GM19043 (cell line): ENCODE measurements at regions not wholly inside any gene's neighbourhood (a gene's known extent, or its start where the extent isn't known, plus 50 kb on each side); places are given as distances from the start of the nearest gene placed in this dataset.

ENCODE experiments used
- ATAC-seq: cut with Tn5 transposase; IDR thresholded peaks from one replicate; pipeline ENCODE4 v1.9.1; 2021; ENCODE audit warnings: low read depth; ENCODE audit not compliant: unreplicated experiment

DNA sequence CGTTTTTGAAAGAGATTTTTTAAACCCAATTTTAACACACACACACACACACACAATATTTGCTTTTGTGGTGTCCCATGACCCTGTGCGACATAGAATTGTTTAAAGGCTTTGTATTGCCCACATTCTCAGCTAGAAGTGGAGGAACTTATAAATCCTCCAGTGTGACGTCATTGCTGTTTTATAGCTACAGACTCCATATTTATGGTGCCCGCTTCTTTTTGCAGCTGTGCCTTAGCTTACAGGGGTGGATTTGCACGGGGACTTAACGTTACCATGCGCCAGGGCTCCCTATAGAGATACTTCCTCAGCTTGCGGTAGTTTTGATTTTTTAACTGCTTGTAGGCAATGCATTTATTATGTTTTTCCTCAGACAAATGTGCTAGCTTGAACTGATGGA is 101.9 kb upstream of the SMIM21 start:
- no peak for ATAC-seq

DNA sequence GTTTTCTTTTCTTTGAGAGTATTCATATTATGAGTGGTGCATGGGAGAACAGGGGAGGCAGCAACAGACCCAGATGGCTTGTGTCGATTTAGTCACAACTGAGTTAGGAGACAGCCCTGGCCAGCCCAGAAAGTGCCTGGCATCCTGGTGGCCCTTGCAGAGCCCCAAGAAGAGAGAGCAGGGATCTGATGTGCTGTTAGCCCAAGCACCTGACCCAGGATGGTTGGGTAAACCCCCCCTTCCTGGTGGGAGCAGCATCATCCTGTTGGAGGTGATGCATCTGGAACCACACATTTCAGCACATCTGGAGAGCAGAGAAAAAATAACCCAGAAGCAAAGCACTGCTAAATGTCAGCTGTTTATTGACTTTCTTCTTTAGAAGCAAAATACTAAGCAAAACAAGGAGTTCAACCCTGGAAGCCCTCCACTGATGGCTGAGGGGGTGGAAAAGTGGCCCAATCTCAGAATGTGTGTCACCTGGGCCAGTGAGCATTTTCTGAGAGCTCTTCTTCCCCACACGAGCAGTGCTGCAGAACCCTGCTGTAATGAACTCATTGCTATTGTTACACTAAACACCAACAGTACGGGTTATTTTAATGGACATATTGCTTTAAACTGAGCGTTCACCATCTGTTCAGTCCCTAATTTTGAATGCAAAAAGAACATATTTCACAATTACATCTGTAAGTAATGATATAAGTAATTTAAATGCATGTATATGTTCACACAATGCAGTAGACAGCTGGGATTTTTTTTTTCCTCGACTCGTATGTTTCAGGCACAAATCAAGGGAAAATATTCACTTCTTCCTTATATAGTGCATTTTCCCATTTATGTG is 100.6 kb upstream of the SMIM21 start:
- ATAC-seq: no peak

DNA sequence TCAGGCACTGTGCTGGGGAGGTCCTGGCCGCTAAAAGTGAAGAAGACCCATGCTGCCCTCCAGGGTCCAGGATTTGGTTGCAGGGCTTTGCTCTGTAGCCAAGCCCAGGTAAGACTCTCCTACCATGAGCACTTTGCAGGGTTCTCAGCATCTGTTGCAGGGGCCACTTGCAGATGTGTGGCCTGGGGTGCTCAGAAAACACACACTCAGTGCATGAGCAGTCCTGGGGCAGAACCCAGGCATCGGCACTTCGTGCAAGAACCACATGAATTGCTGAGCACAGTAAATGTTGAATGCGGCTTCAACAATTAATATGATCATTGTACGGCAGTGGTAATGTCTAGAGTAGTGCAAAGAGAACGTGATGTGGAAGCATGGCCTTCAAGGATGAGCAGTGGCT is 98.5 kb upstream of the SMIM21 start:
- no peak for ATAC-seq

DNA sequence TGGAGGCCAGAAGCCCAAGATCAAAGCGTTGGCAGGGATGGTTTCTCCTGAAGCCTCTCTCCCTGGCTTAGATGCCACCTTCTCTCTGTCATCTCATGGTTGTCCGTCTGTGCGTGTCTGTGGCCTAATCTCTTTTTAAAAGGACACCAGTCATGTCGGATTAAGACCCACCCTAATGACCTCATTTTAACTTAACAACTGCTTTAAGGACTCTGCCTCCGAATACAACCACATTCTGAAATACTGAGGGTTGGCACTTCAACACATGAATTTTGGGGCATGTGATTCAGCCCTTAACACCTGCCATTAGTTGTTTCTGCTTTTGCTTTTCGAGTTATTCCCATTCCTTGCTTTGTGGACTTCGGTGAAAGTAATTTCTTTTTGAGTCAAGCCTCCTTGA is 97.8 kb upstream of the SMIM21 start:
- ATAC-seq: no peak

DNA sequence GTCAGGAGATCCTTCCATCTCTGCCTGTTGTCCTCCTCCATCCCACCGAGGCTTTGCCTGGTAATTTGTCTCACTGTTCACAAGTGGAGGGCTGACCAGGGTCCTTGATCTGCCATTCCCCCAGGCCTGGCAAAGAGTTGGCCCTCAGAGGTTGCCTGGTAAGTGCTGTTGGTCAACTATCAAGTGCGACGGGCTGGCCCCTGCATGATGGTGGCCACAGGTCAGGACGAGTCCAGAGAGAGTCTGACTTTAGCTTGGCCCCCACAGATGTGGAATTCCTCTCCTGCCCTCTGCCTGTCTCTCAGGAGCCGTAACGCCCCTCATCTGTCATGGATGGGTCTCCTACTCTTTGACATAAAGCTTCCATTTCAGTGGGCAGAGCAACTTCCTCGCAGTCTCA is 97.3 kb upstream of the SMIM21 start:
- ATAC-seq: no peak

DNA sequence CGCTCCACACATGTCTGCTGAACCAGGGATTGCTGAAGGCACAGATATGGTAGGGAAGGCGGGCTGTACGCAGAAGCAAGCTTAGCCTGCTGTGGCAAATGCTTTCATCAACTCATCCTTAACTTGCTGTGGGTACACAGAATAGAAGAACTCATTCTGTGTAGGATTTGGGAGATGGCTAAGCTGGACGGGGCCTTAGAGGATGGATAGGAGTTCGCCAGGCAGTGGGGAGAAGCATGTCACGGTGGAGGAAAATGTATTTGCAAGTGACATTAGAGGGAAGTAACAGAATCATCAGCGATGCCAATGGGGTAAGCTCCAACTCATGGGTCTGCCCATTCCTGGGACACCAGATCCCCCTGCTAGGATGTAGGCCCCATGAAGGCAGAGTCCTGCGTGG is 96.7 kb upstream of the SMIM21 start:
- ATAC-seq: no peak

DNA sequence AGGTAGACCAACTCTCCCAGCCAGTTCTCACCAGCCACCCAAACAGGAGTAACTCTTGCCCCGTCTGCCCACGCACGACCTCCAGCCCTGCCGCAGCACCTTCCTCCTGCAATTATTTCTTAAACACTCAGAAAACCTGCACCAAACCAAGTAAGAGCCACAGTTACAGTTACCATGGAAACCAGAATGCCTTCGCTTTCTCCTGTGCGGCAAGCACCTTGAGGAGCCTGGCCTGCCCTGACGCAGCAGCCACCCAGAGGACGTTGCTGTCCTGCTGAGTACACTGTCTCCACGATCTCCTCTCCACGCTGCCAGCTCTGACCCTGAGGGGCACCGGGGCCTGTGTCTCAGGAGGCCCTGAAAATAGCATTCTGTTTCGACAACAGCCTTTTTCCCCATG is 94.3 kb upstream of the SMIM21 start:
- ATAC-seq: no peak

DNA sequence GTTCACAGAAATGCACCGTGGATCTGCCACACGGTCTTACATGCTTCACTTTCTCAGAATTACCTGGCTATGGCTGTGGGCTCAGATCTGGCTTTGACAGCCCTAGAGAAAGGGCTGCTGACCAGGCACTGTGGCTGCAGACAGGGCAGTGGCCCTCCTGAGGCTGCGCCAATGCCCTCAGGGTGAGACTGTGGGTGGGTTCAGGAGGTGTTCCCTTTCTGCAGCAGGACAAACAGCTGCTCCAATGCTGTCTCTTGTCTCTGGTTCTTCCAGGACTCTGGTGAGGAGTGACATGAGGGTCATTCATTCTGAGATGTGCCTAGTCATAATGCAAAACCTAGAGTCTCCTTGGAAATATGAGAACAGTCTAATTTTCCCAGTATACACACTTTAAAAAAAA is 90.5 kb upstream of the SMIM21 start:
- no peak for ATAC-seq

DNA sequence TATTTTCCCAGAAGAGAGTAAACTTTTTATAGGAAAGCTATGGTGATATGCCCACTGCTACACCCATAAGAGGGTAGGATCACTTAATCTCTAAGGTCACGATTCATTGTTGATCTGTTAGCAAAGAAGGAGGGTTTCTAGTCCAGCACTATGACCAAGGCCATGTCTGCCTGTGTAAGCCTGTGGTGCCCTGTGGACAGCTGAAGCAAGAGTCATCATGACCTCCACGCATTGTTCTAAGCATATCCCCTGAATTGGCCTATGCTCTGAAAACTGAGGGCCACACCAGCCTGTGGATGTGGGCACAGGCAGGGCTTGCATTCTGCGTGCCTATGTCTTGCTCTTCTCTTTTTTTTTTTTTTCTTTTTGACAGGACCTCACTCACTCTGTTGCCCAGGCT is 89.8 kb upstream of the SMIM21 start:
- ATAC-seq: no peak

DNA sequence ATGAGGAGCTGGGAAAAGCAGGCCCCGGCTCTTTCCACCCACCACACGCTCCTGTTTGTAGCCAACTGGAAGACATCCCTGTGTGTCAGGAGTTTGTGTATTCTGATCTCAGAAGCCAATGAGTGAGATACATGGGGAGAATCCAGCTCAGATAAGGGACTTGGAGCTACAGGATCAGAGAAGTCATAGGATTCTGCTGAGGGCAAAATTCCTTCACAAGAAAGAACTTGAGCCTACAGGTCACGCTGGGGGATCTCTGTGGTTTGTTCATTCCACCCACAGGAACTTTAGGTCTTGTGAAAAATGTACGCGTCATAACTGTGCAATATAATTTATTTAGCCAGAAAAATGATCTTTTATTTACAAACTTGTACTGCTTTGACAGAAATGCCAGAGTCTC is 80.1 kb upstream of the SMIM21 start:
- ATAC-seq: no peak

DNA sequence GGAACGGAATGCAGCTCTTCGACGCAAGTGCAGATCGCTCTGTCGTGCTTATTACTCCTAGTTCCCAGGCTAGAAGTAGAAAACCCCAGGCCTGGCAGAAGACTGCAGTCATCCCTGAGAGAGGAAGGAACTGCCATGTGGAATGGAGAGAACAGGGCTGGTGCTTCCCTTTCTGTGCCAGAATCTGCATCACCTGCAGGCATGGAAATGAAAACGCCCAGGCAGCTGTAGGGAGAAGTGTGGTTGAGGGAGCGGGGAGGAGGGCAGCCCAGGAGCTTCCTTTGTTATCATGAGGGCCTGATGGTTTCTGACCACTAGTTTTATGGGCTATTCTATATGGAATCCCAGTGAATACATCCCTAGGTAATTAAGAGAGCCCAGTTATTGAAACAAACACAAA is 79.4 kb upstream of the SMIM21 start:
- ATAC-seq: no peak

DNA sequence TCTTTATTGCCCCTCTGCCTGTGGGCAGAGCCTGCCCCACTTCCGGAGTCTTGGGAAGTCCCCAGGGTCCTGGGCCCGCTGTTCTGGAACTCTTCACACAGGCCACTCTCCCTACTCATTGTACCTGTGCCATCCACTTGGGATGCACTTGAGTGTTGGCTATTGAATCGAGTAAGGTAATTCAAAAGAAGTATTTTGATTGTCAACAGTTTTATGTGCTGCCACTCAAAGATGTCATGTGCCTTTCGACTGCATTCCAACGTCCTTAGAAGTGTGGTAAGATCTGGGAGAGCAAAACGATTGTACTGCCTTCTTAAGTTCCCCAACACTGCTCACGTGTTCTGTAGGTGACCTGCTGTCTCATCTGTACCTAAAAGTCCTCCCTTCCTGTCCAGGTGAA is 77.0 kb upstream of the SMIM21 start:
- ATAC-seq: no peak

DNA sequence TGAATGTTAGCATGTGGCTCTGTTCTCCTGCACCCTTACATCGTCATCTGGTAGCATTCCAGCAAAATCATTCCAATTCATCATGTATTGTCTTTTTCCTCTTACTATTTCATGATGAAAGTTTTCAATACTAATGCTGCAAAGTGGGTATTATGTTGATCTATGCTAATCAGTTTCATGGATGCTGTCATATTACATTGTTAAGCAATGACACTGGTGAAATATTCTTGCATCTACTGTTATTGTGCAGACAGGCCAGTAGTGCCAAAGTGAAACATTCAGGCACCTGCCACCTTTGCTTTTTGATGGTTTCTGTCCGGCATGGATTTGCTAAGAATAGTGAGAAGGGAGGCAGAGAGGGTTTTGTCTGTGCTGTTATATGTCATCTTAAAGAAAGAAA is 76.1 kb upstream of the SMIM21 start:
- no peak for ATAC-seq

DNA sequence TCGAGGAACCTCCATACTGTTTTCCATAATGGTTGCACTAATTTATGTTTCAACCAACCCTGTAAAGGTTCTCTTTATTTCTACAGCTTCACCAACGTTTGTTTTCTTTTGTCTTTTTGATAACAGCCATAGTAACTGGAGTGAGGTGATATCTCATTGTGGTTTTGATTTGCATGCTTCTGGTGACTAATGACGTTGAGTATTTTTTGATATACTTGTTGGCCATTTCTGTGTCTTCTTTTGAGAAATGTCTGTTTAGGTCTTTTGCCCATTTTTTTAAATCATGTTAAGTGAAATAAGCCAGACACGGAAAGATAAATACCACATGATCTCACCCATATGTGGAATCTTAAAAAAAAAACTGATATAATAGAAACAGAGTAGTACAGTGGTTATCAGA is 74.8 kb upstream of the SMIM21 start:
- no peak for ATAC-seq

DNA sequence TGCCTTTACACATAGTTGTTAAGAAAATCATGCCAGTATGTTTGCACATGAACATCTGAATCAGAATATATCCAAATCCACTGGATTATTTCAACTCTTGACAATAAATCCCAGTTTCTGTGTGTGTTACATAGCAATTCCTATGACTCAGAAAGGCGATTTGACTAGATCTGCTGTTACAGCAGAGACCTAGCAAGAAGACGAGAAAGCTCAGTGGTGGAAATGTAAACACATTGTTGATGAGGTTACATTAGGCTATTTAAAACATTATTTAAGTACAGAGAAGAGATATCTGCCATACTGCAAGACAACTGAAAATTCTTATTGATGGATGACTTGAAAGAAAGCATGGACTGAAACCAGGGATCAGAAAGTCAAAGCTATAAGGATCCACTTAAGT is 73.0 kb upstream of the SMIM21 start:
- ATAC-seq: no peak

DNA sequence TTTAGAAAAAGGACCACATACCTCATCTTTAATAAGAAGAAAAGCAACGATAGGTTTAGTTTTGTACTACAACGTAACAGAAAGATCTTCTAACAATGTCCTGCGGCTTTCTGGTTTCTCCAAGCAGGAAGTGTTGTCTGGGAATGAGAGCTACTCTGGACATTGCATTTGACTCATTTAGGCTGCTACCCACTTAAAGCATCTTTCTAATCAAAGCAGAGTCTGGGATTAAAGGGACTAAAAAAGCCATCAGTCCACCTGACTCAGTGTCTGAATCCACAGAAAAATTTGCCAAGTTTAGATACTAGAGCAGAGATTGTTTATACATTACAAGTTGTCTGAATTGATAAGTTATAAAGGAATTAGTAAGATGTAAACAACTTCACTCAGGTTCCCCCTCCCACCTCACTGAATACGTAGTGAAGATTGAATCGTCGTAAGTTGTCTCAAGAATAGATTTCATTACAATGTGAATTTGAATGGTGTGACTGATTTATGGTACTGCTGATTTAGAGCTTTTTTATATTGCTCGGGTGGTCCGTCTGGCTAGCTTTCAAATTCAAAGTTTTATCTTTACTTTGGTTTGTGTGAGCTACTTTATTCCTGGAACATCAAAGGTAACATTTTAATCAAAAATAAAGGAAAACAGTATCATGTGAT is 70.2 kb upstream of the SMIM21 start:
- no peak for ATAC-seq

DNA sequence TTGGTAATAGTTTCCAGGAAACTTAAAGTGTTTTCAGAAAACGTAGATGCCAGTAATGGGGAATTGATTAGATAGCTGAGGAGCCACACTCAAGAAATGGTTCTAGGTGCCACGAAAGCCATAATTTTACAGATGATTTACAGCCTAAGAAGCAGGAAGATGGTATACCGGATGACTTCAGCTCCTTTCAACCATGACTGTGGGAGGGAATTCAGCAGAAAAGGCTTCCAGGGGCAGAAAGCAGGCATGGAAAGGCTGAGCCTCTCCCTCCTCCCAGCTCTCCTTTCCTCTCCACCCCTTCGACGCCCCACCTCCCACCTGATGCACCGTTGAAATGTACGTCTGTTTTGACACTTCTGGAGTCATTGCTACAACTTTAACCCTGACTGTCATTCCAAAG is 68.6 kb upstream of the SMIM21 start:
- no peak for ATAC-seq

DNA sequence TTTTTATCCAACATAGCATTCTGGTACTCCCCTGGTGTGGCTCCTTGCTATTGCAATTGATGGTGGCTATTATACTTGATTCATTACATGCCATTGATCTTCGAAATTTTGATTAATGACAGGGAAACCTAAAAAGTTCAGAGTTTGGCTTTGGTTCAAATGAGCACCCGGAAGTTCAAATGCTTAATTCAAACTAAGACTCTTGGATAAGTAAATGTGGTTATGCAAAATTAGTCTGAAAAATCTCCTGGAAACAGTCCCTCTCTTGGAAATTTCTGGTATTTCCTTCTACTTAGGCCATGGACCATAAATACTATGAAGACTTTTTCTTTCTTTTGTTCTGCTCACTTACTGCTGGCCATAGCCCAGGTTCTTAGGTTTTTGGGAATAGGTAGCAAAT is 65.3 kb upstream of the SMIM21 start:
- no peak for ATAC-seq

DNA sequence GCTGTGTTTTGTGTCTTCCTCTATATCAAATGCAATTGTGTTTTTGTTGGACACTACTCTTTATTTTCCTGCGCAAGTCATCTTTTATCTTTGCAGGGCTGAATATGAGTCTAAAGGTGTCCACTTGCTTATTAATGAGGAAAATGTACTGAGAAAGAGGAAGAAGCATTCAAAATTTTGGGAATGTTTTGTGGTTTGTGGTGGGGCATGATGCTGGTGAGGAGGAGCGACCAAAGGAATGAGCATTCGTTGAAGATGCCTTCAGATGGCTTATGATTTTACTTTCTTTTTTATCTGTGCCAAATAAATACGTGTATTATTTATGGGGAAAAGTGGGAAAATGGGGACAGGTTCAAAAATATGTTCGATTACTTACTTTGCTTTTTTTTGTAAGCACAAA is 63.9 kb upstream of the SMIM21 start:
- no peak for ATAC-seq

DNA sequence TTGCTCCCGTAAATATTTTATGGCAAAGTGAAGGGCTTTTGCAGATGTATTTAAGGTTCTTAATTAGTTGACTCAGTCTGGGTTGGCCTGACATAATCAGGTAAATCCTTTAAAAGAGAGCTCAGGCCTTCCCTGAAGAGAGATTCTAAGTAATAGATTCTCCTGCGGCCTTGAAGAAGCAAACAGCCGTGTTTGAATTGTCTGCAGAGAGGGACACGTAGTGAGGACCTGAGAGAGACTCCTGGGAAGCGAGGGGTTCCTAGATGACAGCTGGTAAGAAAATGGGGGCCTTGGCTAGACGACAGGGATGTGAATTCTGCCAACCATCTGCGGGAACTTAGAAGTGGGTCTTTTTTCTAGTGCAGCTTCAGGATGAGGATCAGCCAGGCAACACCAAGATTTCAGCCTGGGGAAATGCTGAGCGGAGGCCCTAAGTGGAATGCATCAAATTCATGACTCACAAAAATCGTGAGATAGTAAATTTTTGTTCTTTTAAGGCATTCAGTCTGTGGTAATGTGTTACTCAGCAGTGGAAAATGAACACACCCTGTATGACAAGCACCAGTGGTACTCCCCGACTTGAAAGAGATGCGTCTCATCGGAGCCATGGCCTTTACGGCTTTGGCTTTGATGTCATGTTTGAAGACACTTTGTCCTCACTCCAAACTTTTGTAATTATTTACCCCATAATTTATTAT is 62.1 kb upstream of the SMIM21 start:
- ATAC-seq: no peak

DNA sequence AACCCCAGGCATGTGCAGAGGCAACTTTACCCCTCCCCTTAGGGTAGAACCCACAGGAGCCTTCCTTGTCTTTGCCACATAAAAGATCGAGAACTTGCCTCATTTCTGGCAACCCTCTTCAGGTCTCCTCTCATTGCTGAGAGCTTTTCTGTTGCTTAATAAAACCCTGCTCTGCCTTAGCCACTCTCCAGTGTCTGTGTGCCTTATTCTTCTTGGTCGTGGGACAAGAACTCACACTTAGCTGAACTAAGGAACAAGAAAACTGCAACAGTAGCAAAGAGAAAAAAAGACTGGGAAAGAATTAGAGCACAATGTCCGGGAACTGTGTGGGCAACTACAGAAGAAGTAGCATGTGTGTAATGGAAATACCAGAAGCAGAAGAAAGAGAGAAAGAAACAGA is 56.2 kb upstream of the SMIM21 start:
- no peak for ATAC-seq

DNA sequence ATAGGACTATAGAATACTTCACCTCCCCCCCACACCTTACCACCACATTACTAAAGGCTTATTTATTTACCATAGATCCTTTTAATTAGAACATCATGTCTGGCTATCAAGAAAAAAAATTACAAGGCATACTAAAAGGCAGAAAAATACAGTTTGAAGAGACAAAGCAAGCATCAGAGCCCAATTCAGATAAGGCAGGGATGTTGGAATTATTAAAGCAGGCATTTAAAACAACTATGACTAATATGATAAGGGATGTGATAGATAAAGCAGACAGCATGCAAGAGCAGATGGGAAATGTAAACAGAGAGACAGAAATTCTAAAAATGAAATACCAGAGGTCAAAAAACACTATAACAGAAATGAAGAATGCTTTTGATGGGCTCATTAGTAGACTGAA is 55.4 kb upstream of the SMIM21 start:
- ATAC-seq: no peak
